WERI-Rb-1 (cell line): ENCODE measurements at regions not wholly inside any gene's neighbourhood (a gene's known extent, or its start where the extent isn't known, plus 50 kb on each side); places are given as distances from the start of the nearest gene placed in this dataset.

Source experiments
- DNase-seq: peaks from one replicate; pipeline ENCODE4 v3.0.0-alpha.2; 2020
- H3K27ac ChIP-seq: fragments of 250-450 bp; sonication (Bioruptor Pico); 2 replicates; pipeline ENCODE4 v1.5.1; 2020; ENCODE audit warnings: mild to moderate bottlenecking, moderate library complexity
- H3K27me3 ChIP-seq: fragments of 250-450 bp; sonication (Bioruptor Pico); 2 replicates; pipeline ENCODE4 v1.5.1; 2021; ENCODE audit warnings: mild to moderate bottlenecking, low read depth, moderate library complexity; ENCODE audit not compliant: insufficient read depth, severe bottlenecking
- H3K36me3 ChIP-seq: fragments of 250-450 bp; sonication (Bioruptor Pico); 2 replicates; pipeline ENCODE4 v1.5.1; 2020; ENCODE audit warnings: mild to moderate bottlenecking, moderate library complexity
- H3K4me3 ChIP-seq: 2 replicates; pipeline ENCODE4 v1.5.1; 2011; ENCODE audit warnings: low read depth, mild to moderate bottlenecking, control low read depth, low read length
- H3K9me3 ChIP-seq: fragments of 250-450 bp; sonication (Bioruptor Pico); 2 replicates; pipeline ENCODE4 v1.5.1; 2021; ENCODE audit warnings: mild to moderate bottlenecking, moderate library complexity; ENCODE audit not compliant: severe bottlenecking
- TF ChIP-seq, protein P1 (sequence below): IDR thresholded peaks from 2 replicates; pipeline ENCODE4 v1.5.1; 2011; ENCODE audit warnings: low read depth, mild to moderate bottlenecking, control low read depth, inconsistent platforms, low read length

- H3K9me3 ChIP-seq: no peaks in the 10 kb centered on the region
- peaks cover 62% of the 10 kb centered on the region for H3K27me3 ChIP-seq
- DNase-seq: no peak
- H3K4me3 ChIP-seq: no peak overlapping the region
- H3K36me3 ChIP-seq: no peaks in the 10 kb centered on the region
- TF ChIP-seq, protein P1, sequence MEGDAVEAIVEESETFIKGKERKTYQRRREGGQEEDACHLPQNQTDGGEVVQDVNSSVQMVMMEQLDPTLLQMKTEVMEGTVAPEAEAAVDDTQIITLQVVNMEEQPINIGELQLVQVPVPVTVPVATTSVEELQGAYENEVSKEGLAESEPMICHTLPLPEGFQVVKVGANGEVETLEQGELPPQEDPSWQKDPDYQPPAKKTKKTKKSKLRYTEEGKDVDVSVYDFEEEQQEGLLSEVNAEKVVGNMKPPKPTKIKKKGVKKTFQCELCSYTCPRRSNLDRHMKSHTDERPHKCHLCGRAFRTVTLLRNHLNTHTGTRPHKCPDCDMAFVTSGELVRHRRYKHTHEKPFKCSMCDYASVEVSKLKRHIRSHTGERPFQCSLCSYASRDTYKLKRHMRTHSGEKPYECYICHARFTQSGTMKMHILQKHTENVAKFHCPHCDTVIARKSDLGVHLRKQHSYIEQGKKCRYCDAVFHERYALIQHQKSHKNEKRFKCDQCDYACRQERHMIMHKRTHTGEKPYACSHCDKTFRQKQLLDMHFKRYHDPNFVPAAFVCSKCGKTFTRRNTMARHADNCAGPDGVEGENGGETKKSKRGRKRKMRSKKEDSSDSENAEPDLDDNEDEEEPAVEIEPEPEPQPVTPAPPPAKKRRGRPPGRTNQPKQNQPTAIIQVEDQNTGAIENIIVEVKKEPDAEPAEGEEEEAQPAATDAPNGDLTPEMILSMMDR: no peak
- no peak overlapping the region for H3K27ac ChIP-seq
Observed at GRCh38 chr4:189511581-189511980, 429.1 kb upstream of the FRG1 start.

DNA sequence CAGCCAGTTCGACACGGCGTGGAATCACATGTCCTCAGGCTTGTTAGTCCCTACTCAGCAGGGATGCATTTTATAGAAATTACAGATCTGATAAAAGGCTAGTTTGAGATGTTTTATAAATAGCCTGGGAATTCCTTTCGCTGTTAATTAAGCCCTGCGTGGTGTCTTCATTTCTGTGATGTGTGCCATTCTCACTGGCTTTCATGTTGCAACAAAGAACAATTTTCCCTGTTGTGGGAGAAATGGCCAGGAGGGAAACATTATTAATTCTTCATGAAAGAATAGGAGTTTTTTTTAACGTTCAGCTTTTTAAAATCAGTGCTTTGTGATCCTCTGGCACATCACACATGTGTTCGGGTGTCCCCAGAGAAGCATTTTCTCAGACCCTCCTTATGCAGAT is 427.3 kb upstream of the FRG1 start:
- H3K27me3 ChIP-seq: peaks cover 77% of the 10 kb centered on the region
- no peaks in the 10 kb centered on the region for H3K9me3 ChIP-seq
- H3K27ac ChIP-seq: no peak overlapping the region
- TF ChIP-seq, protein P1: no peak
- DNase-seq: no peak
- H3K36me3 ChIP-seq: no peaks in the 10 kb centered on the region
- H3K4me3 ChIP-seq: no peak overlapping the region

- Histone ChIP-seq H3K36me3 (no peaks in the 10 kb centered on the region), H3K9me3 (no peaks in the 10 kb centered on the region), H3K27ac (no peak overlapping the region), H3K4me3 (no peak overlapping the region), H3K27me3 (peaks cover 79% of the 10 kb centered on the region)
- TF ChIP-seq, protein P1: no peak
- no peak for DNase-seq
Observed at GRCh38 chr4:189514209-189514608, 426.5 kb upstream of the FRG1 start.

DNA sequence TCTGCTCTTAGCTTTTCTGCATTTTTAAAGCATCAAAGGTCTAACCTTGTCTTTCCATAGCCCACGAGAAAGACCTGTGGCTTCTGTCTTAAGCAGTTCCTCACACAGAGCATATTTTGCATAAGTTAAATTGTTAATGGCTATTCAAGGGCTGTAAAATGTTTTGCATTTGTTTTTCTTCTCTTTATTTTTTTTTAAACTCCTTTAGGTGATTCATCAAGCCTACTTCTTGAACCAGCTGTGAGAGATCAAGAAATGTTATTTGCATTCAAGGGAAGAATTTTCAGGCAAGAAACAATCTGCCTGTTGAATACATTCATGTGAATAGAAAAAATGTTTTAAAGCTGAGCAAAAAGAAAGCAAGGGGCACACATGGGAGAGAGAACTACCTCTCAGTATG is 423.8 kb upstream of the FRG1 start:
- Histone ChIP-seq H3K27me3 (peaks cover 74% of the 10 kb centered on the region), H3K9me3 (no peaks in the 10 kb centered on the region), H3K36me3 (no peaks in the 10 kb centered on the region), H3K27ac (no peak overlapping the region), H3K4me3 (no peak overlapping the region)
- TF ChIP-seq, protein P1: no peak
- no peak for DNase-seq

DNA sequence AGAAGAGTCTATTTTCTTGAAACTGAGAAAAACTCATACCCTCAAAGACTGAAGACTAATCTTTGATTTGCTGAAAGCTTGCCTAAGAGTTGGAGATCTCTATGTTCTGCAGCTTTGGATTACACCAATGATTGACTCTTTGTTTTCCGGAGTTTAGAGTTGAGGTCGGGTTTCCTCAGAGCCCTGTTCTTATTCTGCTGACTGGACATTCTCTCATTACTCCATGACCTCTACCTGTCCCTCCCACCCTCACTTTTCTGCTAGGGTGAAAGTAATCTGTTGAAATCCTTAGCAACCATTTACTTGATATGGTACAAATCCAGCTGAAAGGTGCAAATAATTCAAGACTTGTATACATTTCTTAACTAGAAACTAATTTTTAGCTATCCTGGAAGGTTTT is 421.5 kb upstream of the FRG1 start:
- H3K27ac ChIP-seq: no peak overlapping the region
- DNase-seq: no peak
- H3K4me3 ChIP-seq: no peak overlapping the region
- no peaks in the 10 kb centered on the region for H3K9me3 ChIP-seq
- TF ChIP-seq, protein P1: no peak
- H3K27me3 ChIP-seq: peaks cover 54% of the 10 kb centered on the region
- no peaks in the 10 kb centered on the region for H3K36me3 ChIP-seq

- peaks cover 8% of the 10 kb centered on the region for H3K9me3 ChIP-seq
- H3K4me3 ChIP-seq: no peak overlapping the region
Observed at GRCh38 chr4:189525304-189525703, 415.4 kb upstream of the FRG1 start.

More at GRCh38 chr4:189525304-189525703, 415.4 kb upstream of the FRG1 start:
- Histone ChIP-seq H3K36me3 (no peaks in the 10 kb centered on the region), H3K27ac (no peak overlapping the region), H3K27me3 (peaks cover 23% of the 10 kb centered on the region)
- TF ChIP-seq, protein P1: no peak
- DNase-seq: no peak
